OCI-LY1 (cell line): ENCODE measurements at regions not wholly inside any gene's neighbourhood (a gene's known extent, or its start where the extent isn't known, plus 50 kb on each side); places are given as distances from the start of the nearest gene placed in this dataset.

Source experiments
- H2AFZ ChIP-seq: fragments of 200-600 bp; sonication (generic), shearing (Covaris generic); 2 replicates; pipeline ENCODE4 v1.6.0; 2014; ENCODE audit warnings: antibody characterized with exemption, mild to moderate bottlenecking, low read length
- H3F3A ChIP-seq: fragments of 200-600 bp; sonication (generic), shearing (Covaris generic); 2 replicates; pipeline ENCODE4 v1.6.0; 2014; ENCODE audit warnings: mild to moderate bottlenecking, antibody characterized with exemption, low read length, moderate library complexity; ENCODE audit not compliant: insufficient read depth
- H3K27ac ChIP-seq: fragments of 200-600 bp; sonication (generic); 2 replicates; pipeline ENCODE4 v1.5.1; 2014; ENCODE audit warnings: low read length, mixed run types, mild to moderate bottlenecking, low read depth; ENCODE audit not compliant: poor library complexity, severe bottlenecking
- H3K27me3 ChIP-seq: fragments of 200-600 bp; sonication (generic); 2 replicates; pipeline ENCODE4 v1.6.0; 2014; ENCODE audit warnings: antibody characterized with exemption, mild to moderate bottlenecking, low read length, moderate library complexity; ENCODE audit not compliant: insufficient read depth
- H3K36me3 ChIP-seq: fragments of 200-600 bp; sonication (generic); 2 replicates; pipeline ENCODE4 v1.6.1; 2014; ENCODE audit warnings: mild to moderate bottlenecking, antibody characterized with exemption, low read length, moderate library complexity, mixed read lengths; ENCODE audit not compliant: insufficient read depth
- H3K4me1 ChIP-seq: fragments of 200-600 bp; sonication (generic); 2 replicates; pipeline ENCODE4 v1.5.1; 2014; ENCODE audit warnings: mild to moderate bottlenecking, low read length, moderate library complexity; ENCODE audit not compliant: insufficient read depth, severe bottlenecking
- H3K4me2 ChIP-seq: fragments of 200-600 bp; sonication (generic), shearing (Covaris generic); 2 replicates; pipeline ENCODE4 v1.6.1; 2014; ENCODE audit warnings: low read length
- H3K4me3 ChIP-seq: fragments of 200-600 bp; sonication (generic); 2 replicates; pipeline ENCODE4 v1.5.1; 2014; ENCODE audit warnings: low read length, low read depth, mild to moderate bottlenecking, mixed read lengths; ENCODE audit not compliant: poor library complexity, severe bottlenecking
- H3K79me2 ChIP-seq: fragments of 200-600 bp; shearing (Covaris generic); 2 replicates; pipeline ENCODE4 v1.6.1; 2016; ENCODE audit warnings: mixed run types, low read length, mixed read lengths; ENCODE audit not compliant: insufficient read depth
- H3K9ac ChIP-seq: fragments of 200-600 bp; sonication (generic), shearing (Covaris generic); 2 replicates; pipeline ENCODE4 v1.6.1; 2014; ENCODE audit warnings: mild to moderate bottlenecking, low read length, mixed read lengths
- H3K9me2 ChIP-seq: fragments of 200-600 bp; sonication (generic), shearing (Covaris generic); 2 replicates; pipeline ENCODE4 v1.6.1; 2014; ENCODE audit warnings: low read depth, mild to moderate bottlenecking, low read length, mixed read lengths
- H3K9me3 ChIP-seq: fragments of 200-600 bp; shearing (Covaris generic); 2 replicates; pipeline ENCODE4 v1.6.1; 2014; ENCODE audit warnings: low read length, mixed read lengths
- H4K20me1 ChIP-seq: fragments of 200-600 bp; sonication (generic), shearing (Covaris generic); 2 replicates; pipeline ENCODE4 v1.6.0; 2016; ENCODE audit warnings: mild to moderate bottlenecking, low read length; ENCODE audit not compliant: insufficient read depth
- CTCF ChIP-seq: fragments of 200-600 bp; sonication (generic), shearing (Covaris generic); IDR thresholded peaks from 2 replicates; pipeline ENCODE4 v1.5.1; 2017; ENCODE audit warnings: mild to moderate bottlenecking, antibody characterized with exemption, low read length, moderate library complexity, mixed read lengths
- EZH2 ChIP-seq: fragments of 200-600 bp; sonication (generic), shearing (Covaris generic); IDR thresholded peaks from 2 replicates; pipeline ENCODE4 v1.8.0; 2017; ENCODE audit warnings: borderline replicate concordance, mixed run types, mild to moderate bottlenecking, antibody characterized with exemption, low read length, moderate library complexity, mixed read lengths

- no peaks in the 10 kb centered on the region for H3K9me2 ChIP-seq
- H3K9me3 ChIP-seq = no peaks in the 10 kb centered on the region
- H4K20me1 ChIP-seq = no peaks in the 10 kb centered on the region
- H3K4me1 ChIP-seq = no peaks in the 10 kb centered on the region
- TF ChIP-seq EZH2 (no peak), CTCF (peak; percentile 55; the same call in 1 of the 2 replicates)
- H2AFZ ChIP-seq = no peak overlapping the region
- no peaks in the 10 kb centered on the region for H3K27me3 ChIP-seq
- H3K27ac ChIP-seq = no peak overlapping the region
- no peak overlapping the region for H3K9ac ChIP-seq
- no peak overlapping the region for H3K4me3 ChIP-seq
- H3F3A ChIP-seq = no peaks in the 10 kb centered on the region
- H3K4me2 ChIP-seq = no peak overlapping the region
- H3K36me3 ChIP-seq = no peaks in the 10 kb centered on the region
- no peaks in the 10 kb centered on the region for H3K79me2 ChIP-seq
These were observed 97.4 kb downstream of the SHOX start for GRCh38 chrX:727738-728621.

- no peaks in the 10 kb centered on the region for H3K9me3 ChIP-seq
These were observed 95.4 kb downstream of the SHOX start for GRCh38 chrX:725971-726370.

GRCh38 chrX:724256-724655 lies 93.7 kb downstream of the SHOX start:
- no peaks in the 10 kb centered on the region for H3K9me2 ChIP-seq
- no peak overlapping the region for H3K4me2 ChIP-seq
- no peaks in the 10 kb centered on the region for H3F3A ChIP-seq
- no peak overlapping the region for H2AFZ ChIP-seq
- no peaks in the 10 kb centered on the region for H4K20me1 ChIP-seq
- H3K9ac ChIP-seq = no peak overlapping the region
- no peaks in the 10 kb centered on the region for H3K36me3 ChIP-seq
- H3K79me2 ChIP-seq = no peaks in the 10 kb centered on the region
- H3K4me3 ChIP-seq = no peak overlapping the region
- H3K27me3 ChIP-seq = no peaks in the 10 kb centered on the region
- TF ChIP-seq EZH2 = no peak
- TF ChIP-seq CTCF = no peak
- no peaks in the 10 kb centered on the region for H3K9me3 ChIP-seq
- H3K4me1 ChIP-seq = no peaks in the 10 kb centered on the region
- H3K27ac ChIP-seq = no peak overlapping the region

More at GRCh38 chrX:725971-726370, 95.4 kb downstream of the SHOX start:
- H4K20me1 ChIP-seq = no peaks in the 10 kb centered on the region
- H3K4me3 ChIP-seq = no peak overlapping the region
- H3K4me2 ChIP-seq = no peak overlapping the region
- TF ChIP-seq EZH2 (no peak), CTCF (no peak)
- H3K9me2 ChIP-seq = no peaks in the 10 kb centered on the region
- no peak overlapping the region for H3K9ac ChIP-seq
- H3K36me3 ChIP-seq = no peaks in the 10 kb centered on the region
- H3F3A ChIP-seq = no peaks in the 10 kb centered on the region
- no peak overlapping the region for H2AFZ ChIP-seq
- H3K79me2 ChIP-seq = no peaks in the 10 kb centered on the region
- no peaks in the 10 kb centered on the region for H3K4me1 ChIP-seq
- no peaks in the 10 kb centered on the region for H3K27me3 ChIP-seq
- no peak overlapping the region for H3K27ac ChIP-seq
